CD4-positive, alpha-beta T cell (primary cell): ENCODE measurements at regions not wholly inside any gene's neighbourhood (a gene's known extent, or its start where the extent isn't known, plus 50 kb on each side); places are given as distances from the start of the nearest gene placed in this dataset.

ENCODE experiments used
- ATAC-seq: fragments of 200-7000 bp; cut with Tn5 transposase; one replicate; pipeline ENCODE4 v1.10.0; 2022; ENCODE audit warnings: mild to moderate bottlenecking; ENCODE audit not compliant: poor library complexity
- CTCF ChIA-PET: fragments of 350-600 bp; sonication (Branson Sonifier 250); formaldehyde crosslinking; loops from one replicate; lab custom pipeline; 2021; ENCODE audit warnings: antibody characterized with exemption, inconsistent platforms; lab: Charles Lee
- POLR2A ChIA-PET: fragments of 350-600 bp; sonication (Branson Sonifier 250); formaldehyde crosslinking; loops from one replicate; lab custom pipeline; 2021; ENCODE audit warnings: antibody characterized with exemption, inconsistent platforms; lab: Charles Lee
- DNase-seq, 14 experiments: peaks; one replicate each; pipeline ENCODE4 v3.0.0-alpha.2; 2013 to 2020; ENCODE audit warnings: mixed read lengths in 2 of 14
- H3K27ac ChIP-seq, 2 donors: one replicate each; pipeline versions ENCODE4 v1.5.1 to v1.7.0; 2013; ENCODE audit warnings: low read length in 2 of 2, low read depth in 1 of 2, mild to moderate bottlenecking in 1 of 2
- H3K27me3 ChIP-seq, 2 experiments: 1 replicate in 1 of 2; 2 replicates in 1 of 2; pipeline versions ENCODE4 v1.6.1 to v1.7.0; 2013; ENCODE audit warnings: low read length in 2 of 2, control low read depth in 1 of 2, mild to moderate bottlenecking in 1 of 2, moderate library complexity in 1 of 2; ENCODE audit not compliant: insufficient read depth in 2 of 2, control insufficient read depth in 1 of 2
- H3K36me3 ChIP-seq: one replicate; pipeline ENCODE4 v1.6.1; 2013; ENCODE audit warnings: low read length, control low read depth; ENCODE audit not compliant: insufficient read depth
- H3K4me1 ChIP-seq: one replicate; pipeline ENCODE4 v1.6.1; 2013; ENCODE audit warnings: low read length, control low read depth; ENCODE audit not compliant: insufficient read depth
- H3K4me3 ChIP-seq: one replicate; pipeline ENCODE4 v1.5.1; 2013; ENCODE audit warnings: mild to moderate bottlenecking, low read length, moderate library complexity
- H3K9me3 ChIP-seq, 2 experiments: 1 replicate in 1 of 2; 2 replicates in 1 of 2; pipeline versions ENCODE4 v1.6.1 to v1.7.0; 2013; ENCODE audit warnings: low read length in 2 of 2, mild to moderate bottlenecking in 2 of 2, control low read depth in 1 of 2, moderate library complexity in 1 of 2; ENCODE audit not compliant: control insufficient read depth in 1 of 2, insufficient read depth in 1 of 2
- H3K27ac Mint-ChIP-seq: one replicate; pipeline ENCODE4 v1.8.0; 2020; ENCODE audit warnings: mixed read lengths
- H3K27me3 Mint-ChIP-seq: one replicate; pipeline ENCODE4 v1.8.0; 2021; ENCODE audit warnings: mixed read lengths
- H3K36me3 Mint-ChIP-seq: one replicate; pipeline ENCODE4 v1.8.0; 2021; ENCODE audit warnings: low read depth, mixed read lengths
- H3K4me1 Mint-ChIP-seq: one replicate; pipeline ENCODE4 v1.8.0; 2021; ENCODE audit warnings: low read depth, mixed read lengths
- H3K4me3 Mint-ChIP-seq: one replicate; pipeline ENCODE4 v1.8.0; 2020; ENCODE audit warnings: mild to moderate bottlenecking, mixed read lengths
- H3K9me3 Mint-ChIP-seq: one replicate; pipeline ENCODE4 v1.8.0; 2020; ENCODE audit warnings: mixed read lengths
- intact Hi-C, 2 experiments: fragments of 100-400 bp; cut with DNase I in 1 of 2; cut with micrococcal nuclease in 1 of 2; formaldehyde crosslinking; loops; one replicate each; pipeline versions ENCODE4 v1.15.1 to v1.9.0; 2023 to 2025; cut with DNase I, micrococcal nuclease
- TF ChIP-seq, protein P1 (sequence below): fragments of 200-600 bp; IDR thresholded peaks from one replicate; pipeline ENCODE4 v1.8.0; 2022; ENCODE audit warnings: antibody characterized with exemption, mild to moderate bottlenecking

DNA sequence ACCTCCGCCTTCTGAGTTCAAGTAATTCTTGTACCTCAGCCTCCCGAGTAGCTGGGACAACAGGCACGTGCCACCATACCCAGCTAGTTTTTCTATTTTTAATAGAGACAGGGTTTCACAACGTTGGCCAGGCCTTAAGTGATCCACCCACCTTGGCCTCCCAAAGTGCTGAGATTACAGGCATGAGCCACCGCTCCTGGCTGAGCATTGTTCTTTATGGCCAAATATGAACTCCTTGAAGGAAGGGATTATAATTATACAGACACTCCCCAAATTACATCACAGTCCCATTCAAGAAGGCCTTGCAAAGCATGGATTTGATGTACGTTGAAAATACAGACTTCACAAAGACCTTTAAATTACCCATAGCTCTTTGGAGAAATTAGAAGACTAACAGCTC lies 381.7 kb downstream of the TXNL1 start:
- no peaks in the 10 kb centered on the region for H3K36me3 Mint-ChIP-seq
- ChIA-PET CTCF (no interaction called here), POLR2A (no interaction called here)
- H3K27ac ChIP-seq = no peak overlapping the region
- no peaks in the 10 kb centered on the region for H3K9me3 ChIP-seq
- no peaks in the 10 kb centered on the region for H3K4me1 Mint-ChIP-seq
- ATAC-seq (no peak), DNase-seq (no peak)
- H3K27ac Mint-ChIP-seq = no peak overlapping the region
- no peak overlapping the region for H3K4me3 Mint-ChIP-seq
- H3K27me3 ChIP-seq = no peaks in the 10 kb centered on the region
- TF ChIP-seq, protein P1, sequence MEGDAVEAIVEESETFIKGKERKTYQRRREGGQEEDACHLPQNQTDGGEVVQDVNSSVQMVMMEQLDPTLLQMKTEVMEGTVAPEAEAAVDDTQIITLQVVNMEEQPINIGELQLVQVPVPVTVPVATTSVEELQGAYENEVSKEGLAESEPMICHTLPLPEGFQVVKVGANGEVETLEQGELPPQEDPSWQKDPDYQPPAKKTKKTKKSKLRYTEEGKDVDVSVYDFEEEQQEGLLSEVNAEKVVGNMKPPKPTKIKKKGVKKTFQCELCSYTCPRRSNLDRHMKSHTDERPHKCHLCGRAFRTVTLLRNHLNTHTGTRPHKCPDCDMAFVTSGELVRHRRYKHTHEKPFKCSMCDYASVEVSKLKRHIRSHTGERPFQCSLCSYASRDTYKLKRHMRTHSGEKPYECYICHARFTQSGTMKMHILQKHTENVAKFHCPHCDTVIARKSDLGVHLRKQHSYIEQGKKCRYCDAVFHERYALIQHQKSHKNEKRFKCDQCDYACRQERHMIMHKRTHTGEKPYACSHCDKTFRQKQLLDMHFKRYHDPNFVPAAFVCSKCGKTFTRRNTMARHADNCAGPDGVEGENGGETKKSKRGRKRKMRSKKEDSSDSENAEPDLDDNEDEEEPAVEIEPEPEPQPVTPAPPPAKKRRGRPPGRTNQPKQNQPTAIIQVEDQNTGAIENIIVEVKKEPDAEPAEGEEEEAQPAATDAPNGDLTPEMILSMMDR = no peak
- no peaks in the 10 kb centered on the region for H3K36me3 ChIP-seq
- no peaks in the 10 kb centered on the region for H3K27me3 Mint-ChIP-seq
- no peaks in the 10 kb centered on the region for H3K9me3 Mint-ChIP-seq
- H3K4me1 ChIP-seq = no peaks in the 10 kb centered on the region
- intact Hi-C loops = no loop called here
- no peak overlapping the region for H3K4me3 ChIP-seq

GRCh38 chr18:56255381-56255780 lies 383.0 kb downstream of the TXNL1 start:
- Histone ChIP-seq H3K4me1 (no peaks in the 10 kb centered on the region), H3K4me3 (no peak overlapping the region), H3K36me3 (no peaks in the 10 kb centered on the region), H3K9me3 (no peaks in the 10 kb centered on the region), H3K27me3 (no peaks in the 10 kb centered on the region), H3K27ac (no peak overlapping the region)
- ChIA-PET CTCF (no interaction called here), POLR2A (no interaction called here)
- no peaks in the 10 kb centered on the region for H3K36me3 Mint-ChIP-seq
- ATAC-seq (no peak), DNase-seq (no peak)
- intact Hi-C loops = no loop called here
- no peaks in the 10 kb centered on the region for H3K27me3 Mint-ChIP-seq
- H3K4me1 Mint-ChIP-seq = no peaks in the 10 kb centered on the region
- H3K9me3 Mint-ChIP-seq = no peaks in the 10 kb centered on the region
- no peak overlapping the region for H3K4me3 Mint-ChIP-seq
- no peak overlapping the region for H3K27ac Mint-ChIP-seq
- TF ChIP-seq, protein P1 = no peak

DNA sequence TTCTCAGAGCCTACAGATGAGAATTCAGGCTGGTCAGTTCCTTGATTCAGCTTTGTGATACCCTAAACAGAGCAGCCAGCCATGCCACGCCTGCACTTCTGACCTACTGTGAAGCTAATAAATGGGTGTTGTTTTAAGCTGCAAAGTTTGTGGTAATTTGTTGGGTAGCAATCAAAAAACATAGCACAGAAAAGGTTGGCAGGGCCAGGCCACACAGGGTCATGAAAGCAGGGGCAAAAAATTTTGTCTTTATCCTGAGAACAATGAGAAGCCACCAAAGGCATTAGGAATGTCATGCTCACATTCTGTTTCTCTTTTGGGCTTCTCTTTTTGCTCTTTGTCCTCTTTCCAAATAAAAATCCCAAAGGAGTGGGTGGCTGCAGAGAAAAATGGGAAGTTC lies 385.9 kb downstream of the TXNL1 start:
- Mint-ChIP-seq H3K36me3 (no peaks in the 10 kb centered on the region), H3K9me3 (no peaks in the 10 kb centered on the region), H3K27me3 (no peaks in the 10 kb centered on the region), H3K4me3 (no peak overlapping the region), H3K27ac (no peak overlapping the region), H3K4me1 (no peaks in the 10 kb centered on the region)
- no peak overlapping the region for H3K4me3 ChIP-seq
- H3K4me1 ChIP-seq = no peaks in the 10 kb centered on the region
- TF ChIP-seq, protein P1 = no peak
- no peak overlapping the region for H3K27ac ChIP-seq
- ChIA-PET CTCF (no interaction called here), POLR2A (no interaction called here)
- H3K27me3 ChIP-seq = no peaks in the 10 kb centered on the region
- no peaks in the 10 kb centered on the region for H3K9me3 ChIP-seq
- intact Hi-C loops = no loop called here
- ATAC-seq (no peak), DNase-seq (no peak)
- no peaks in the 10 kb centered on the region for H3K36me3 ChIP-seq
